HG03442 (cell line): ENCODE measurements at regions not wholly inside any gene's neighbourhood (a gene's known extent, or its start where the extent isn't known, plus 50 kb on each side); places are given as distances from the start of the nearest gene placed in this dataset.
"Not testable (repeated sequence)": the region's sequence is repeated elsewhere in the genome, so short reads cannot be mapped to it uniquely, and the experiment has no call there.

Experiments used
- ATAC-seq: cut with Tn5 transposase; IDR thresholded peaks from one replicate; pipeline ENCODE4 v1.9.1; 2021; ENCODE audit warnings: mild to moderate bottlenecking, moderate library complexity; ENCODE audit not compliant: unreplicated experiment

DNA sequence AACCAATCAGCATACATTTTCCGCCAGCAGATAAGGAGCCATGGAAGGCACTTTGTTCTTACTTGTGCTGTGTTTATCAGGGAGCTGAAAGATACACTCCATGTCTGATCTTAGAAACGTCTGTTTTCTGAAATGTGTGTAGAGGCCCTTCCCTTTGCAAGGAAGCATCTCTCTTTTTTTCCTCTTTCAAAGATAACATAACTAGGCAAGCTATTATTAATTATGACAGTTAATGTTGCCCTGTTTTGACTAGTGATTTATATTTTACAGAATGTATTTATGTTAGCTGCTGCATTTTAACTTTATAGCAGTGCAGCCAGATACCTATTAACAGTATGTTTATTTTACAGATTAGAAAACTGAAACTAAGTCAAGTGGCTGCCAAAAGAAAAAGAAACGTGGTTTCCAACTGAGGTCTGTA, 683.2 kb upstream of the IGFBP3 start:
- no peak for ATAC-seq

DNA sequence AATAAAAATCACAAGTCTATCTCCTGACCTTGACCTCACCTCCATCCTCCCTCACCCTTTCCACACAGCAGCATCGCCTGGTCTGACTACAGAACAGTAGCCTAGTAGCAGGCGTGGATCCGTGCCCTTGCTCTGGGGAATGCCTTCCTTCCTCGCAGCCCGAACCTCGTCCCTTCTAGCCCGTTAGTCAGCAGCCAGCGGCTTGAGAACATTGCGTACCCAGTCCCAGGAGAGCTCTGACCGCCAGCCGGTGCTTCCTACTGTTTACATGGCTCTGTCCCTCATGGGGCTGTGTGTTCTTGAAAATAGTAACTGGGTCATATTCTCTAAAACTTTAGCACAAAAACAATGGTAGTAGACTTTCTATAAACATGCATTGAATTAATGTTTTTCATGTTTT, 682.7 kb upstream of the IGFBP3 start:
- no peak for ATAC-seq

GRCh38 chr7:46603296-46603752, 682.3 kb upstream of the IGFBP3 start:
- no peak for ATAC-seq

GRCh38 chr7:46600340-46600739, 679.3 kb upstream of the IGFBP3 start:
- no peak for ATAC-seq

GRCh38 chr7:46594831-46595230, 673.8 kb upstream of the IGFBP3 start:
- not testable (repeated sequence) for ATAC-seq

- not testable (repeated sequence) for ATAC-seq
Measured at GRCh38 chr7:46590918-46591905, 670.1 kb upstream of the IGFBP3 start.

DNA sequence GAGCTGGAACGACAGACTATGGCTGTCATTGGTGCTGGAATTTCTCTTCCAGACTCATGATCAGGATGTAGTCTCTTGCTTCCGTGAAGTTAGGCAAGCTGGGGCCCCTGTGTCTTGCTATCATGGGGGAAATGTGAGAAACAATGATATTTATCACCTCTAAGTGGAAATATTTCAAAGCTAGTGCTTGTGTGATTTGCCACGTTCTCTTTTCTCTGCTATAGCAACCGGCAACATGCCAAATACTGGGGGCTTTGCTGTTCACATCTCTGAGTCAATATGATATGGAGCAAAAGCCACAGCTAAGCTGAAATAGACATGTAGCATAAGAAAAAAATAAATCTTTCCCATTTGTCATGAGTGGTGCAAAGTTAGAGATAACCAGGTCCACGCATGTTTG, 668.2 kb upstream of the IGFBP3 start:
- no peak for ATAC-seq

DNA sequence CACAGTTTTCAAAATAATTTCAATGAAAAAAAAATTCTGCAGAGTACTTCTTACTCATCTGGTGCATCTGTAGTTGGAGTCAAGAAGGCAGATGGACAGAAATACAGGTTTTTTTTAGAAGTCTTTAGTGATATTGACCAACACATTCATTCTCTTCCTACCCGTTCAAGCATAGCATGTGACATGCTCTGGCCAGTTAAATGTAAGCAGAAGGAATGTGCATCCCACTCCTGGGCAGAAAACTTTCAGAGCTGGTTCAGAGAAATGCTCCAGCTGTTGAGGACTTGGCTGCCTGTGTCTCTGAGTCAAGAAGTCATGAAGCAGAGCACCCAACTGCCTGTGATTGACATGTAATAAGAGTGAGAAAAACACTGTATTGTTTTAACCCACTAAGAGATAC, 665.3 kb upstream of the IGFBP3 start:
- ATAC-seq = no peak

- ATAC-seq = no peak
Measured at GRCh38 chr7:46583656-46584055, 662.6 kb upstream of the IGFBP3 start.

DNA sequence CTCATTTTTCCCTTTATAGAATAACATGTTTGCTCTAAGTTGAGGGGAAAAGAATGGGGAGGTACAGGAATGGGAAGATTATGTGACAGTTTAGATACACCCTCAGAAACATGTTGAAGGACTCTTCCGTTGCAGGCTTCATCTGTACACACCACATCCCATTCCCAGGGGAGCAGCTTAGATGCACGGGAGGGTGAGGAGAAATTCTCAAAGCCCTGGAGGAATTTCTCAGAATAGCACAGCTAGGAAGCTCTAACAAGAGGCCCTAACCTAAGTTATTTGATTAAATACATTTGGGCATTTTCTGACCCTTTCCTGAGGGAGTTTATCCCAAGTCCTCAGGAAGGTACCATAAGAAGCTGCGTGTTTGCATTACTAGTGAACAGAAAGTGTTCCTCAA, 660.2 kb upstream of the IGFBP3 start:
- no peak for ATAC-seq

DNA sequence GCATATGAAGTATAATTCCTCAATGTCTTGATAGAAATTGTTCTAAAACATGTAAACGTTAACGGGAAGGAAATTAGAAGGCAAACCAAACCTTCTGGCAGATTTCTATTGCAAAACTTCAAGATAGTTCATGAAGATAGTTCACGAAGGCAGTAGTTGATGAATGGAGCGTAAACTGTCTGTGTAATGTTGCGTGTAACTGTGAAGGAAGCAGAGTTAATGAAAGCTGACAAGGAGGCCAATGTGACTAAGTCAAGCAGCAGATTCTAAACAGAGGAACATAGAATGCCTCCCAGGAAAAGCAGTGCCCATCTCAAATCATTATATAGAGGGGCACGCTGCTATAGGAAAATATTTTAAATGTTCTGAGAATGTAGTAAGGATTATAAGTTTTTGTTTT, 659.7 kb upstream of the IGFBP3 start:
- no peak for ATAC-seq

- no peak for ATAC-seq
Measured at GRCh38 chr7:46577394-46577793, 656.3 kb upstream of the IGFBP3 start.

DNA sequence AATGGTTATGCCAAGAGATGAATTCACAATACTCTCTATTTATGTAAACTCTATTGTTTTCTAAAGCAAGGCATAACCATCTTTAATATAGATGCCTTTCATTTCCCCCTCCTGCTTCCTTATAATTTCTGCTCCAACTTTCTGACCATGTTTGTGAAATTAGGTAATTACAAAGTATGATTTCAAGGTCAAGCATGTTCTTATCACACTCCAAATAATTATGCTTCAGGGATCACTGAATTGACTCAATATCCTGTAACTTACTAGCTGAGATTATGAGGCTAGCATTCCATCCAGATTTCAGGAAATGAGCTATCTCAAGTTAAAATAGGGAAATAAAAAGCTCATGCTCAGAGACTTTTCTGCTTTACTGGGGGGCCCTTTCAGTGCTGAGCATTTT, 655.9 kb upstream of the IGFBP3 start:
- ATAC-seq = no peak

GRCh38 chr7:46572691-46573090, 651.6 kb upstream of the IGFBP3 start:
- ATAC-seq = no peak

- ATAC-seq = no peak
Measured at GRCh38 chr7:46571996-46572395, 650.9 kb upstream of the IGFBP3 start.

DNA sequence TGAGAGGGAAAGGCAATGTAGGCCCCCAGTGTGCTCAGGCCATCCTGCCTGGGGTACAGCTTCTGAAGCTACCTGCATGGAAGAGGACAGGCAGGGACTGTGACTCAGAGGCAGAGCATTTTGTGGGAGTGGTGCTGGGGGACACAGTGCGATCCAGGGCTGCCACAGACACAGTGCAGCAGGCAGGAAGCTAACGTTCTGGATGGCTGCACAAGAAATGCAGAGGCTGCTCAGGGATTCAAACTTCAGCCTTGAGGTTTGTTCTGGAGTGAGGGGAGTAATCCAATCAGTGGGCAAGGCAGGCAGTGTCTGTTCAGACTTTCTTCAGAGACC, 648.0 kb upstream of the IGFBP3 start:
- no peak for ATAC-seq

- ATAC-seq = no peak
Measured at GRCh38 chr7:46568420-46569132, 647.5 kb upstream of the IGFBP3 start.

DNA sequence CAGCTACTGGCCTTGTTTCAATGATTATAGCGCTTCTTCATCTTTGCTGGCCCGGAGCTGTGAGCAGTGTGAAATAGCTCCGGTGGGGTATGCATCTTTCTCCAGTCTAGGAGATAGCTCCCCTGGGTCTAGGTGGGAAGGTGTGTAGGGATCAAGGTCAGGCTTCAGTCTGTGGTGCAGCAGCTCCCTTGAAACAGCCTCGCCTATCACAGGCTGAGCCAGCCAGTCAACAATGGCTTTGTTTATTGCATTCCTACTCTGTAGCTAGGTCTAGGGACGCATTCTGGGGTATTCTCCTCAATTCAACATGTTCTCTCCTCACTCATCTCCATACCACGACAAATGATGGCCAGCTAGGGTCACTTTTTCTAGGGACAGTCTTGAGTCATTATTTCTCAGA, 646.8 kb upstream of the IGFBP3 start:
- ATAC-seq = no peak

GRCh38 chr7:46566097-46566774, 645.2 kb upstream of the IGFBP3 start:
- ATAC-seq = no peak

DNA sequence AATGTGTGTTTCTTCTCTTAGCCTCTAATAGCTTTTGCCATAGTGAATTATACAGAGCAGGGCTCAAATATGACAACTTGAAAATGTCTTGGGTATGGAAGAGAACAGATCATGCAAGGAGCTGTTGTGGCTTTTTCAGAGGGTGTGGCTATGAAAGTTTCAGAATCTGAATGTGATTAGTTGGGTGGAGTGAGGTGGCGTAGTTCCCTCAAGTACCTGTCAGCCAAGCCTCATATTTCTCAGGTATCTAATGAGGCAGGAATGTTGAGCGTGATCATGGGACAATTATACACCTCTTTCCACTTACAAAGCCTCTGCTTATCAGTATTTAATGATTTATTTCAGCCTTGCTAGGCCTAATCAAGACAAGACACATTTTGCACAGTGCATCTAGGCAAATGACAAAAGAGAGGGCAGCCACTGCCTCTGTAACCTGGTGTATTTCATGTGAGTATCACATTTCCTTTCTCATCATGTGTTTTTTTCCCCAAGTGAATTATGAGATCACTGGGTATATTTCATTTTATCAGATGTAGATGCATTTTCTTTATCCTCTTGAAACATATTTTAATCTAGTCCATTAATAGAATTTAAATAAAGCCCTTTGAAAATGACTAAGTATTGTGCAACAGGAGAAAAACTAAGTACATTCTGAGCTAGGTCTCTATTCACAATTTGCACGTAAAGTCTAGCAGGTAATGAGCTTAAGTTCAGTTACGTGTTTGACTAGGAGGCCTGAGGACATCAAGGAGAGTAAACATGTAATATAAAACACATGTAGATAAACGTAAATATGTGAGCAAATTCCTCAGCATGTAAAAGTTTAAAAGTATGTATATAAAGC, 644.4 kb upstream of the IGFBP3 start:
- ATAC-seq = no peak
